ENCODE measurements at regions not wholly inside any gene's neighbourhood (a gene's known extent, or its start where the extent isn't known, plus 50 kb on each side); places are given as distances from the start of the nearest gene placed in this dataset.

- no peak for DNase-seq
Observed at GRCh38 chr1:186620566-186621350, 59.5 kb downstream of the PTGS2 start.

DNA sequence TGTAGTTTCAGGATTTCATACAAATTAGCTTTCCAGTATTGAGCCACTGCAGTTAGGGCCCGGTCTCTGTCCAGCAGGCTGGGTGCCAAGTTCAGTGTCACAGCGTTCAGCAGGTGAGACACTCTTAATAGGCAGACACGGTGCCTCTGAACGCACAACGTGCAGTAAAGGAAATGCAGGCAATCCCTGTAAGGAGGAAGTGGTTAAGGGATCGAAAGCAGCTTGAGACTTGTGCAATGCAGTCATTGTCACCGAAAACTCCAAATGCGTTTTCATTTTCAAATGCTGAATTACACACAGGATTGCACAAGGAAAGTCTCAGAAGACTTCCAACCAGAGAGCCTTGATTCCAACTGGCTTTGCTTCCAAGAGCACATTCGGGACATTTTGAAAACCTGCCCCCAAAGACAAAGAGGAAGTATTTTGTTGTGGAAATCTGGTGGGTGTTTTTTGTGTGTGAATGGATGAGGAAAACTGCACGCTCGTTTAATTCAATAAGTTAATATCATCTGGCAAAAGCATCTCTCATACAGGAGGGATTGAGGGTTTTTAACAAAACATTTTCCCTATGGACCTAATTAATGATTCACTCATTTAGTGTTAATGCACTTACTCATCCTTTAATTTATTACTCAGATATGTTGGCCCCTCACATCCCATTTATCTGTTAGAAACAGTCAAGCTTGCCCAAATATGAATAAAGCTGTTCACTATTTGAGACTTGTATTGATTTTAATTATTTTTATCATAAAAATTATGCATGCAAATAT, 61.6 kb downstream of the PTGS2 start:
- DNase-seq, result peak; percentile 15 to 30

- no peak for DNase-seq
Observed at GRCh38 chr1:186617926-186618325, 62.3 kb downstream of the PTGS2 start.

DNA sequence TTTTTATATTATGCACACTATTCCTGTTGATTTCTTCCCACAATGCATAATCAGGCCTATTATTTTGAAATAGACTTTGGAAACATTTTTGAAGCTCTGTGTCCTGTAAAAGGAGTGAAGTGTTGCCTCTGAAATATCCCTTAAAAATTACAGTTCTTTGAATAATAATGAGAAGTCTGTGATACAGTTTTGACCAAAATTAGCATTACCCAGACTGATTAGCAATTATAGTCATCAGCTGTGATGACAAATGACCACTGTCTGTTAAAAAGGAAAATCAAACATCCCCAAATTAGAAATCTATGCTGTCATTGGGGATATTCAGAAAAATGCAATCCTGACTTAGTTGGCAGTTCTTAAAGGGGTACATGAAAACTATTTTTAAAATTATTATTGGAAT, 63.7 kb downstream of the PTGS2 start:
- DNase-seq, result no peak

DNA sequence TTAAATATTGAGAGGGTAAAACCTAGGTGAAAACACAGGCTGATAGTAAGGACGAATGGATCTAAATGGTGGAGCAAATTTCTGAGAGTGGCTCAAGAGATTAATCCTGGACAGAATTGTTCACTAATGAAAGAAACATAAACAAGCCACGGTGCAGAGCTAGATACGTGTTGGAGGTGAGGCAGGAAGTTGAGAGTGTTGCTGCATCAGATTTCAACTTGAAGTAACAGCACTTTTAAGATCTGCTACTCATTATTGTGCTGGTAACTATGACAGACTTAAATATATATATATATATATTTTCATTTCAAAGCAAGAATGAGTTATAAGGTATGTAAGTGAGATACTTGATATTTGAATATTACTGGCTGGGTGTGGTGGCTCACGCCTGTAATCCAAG, 64.9 kb downstream of the PTGS2 start:
- DNase-seq, result no peak

DNA sequence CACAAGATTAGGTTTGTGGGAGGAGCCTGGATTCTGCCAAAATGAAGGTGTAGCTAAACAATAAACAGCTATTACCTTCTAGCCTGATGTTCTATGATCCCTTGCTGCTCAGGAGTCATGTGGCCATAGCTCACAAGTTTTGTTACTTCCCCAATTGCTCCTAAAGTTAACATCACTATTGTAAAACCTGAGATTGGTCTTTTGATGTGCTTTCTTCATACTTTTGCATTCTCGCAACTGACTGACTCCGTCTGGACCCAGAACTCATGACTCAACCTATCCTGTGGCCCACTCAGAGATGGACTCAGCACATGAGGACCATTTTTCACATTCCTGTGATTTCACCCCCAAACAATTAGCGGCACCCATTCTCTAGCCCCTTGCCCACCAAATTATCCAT, 69.1 kb downstream of the PTGS2 start:
- no peak for DNase-seq

- no peak for DNase-seq
Observed at GRCh38 chr1:186609183-186609582, 71.0 kb downstream of the PTGS2 start.

- peak in 1 of 2 donors; percentile 17 for DNase-seq
Observed at GRCh38 chr1:186605762-186606350, 74.4 kb downstream of the PTGS2 start.

GRCh38 chr1:186595969-186596368, 84.3 kb downstream of the PTGS2 start:
- no peak for DNase-seq

GRCh38 chr1:186578325-186579016, 101.8 kb downstream of the PTGS2 start:
- no peak for DNase-seq

GRCh38 chr1:186577633-186578032, 102.6 kb downstream of the PTGS2 start:
- DNase-seq, result no peak

DNA sequence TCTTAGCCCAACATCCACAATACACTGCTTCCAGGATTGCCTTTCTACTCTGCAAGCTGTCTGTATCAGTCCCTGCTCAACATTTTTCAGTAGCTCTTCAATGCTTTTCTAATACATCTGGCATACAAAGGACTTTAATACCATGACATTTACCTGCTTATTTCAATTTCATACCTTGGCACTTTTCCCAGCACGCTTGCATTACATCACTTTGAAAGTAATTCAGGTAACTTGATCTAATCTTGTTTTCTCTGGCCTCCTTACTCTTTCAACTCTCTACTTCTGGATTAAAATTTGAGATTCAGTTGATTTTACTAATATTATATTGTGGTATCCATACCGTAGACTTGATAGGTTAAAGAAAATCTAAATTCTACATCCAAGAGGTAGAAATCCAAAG, 103.0 kb downstream of the PTGS2 start:
- no peak for DNase-seq

- no peak for DNase-seq
Observed at GRCh38 chr1:186575348-186575747, 104.9 kb downstream of the PTGS2 start.

- DNase-seq, result no peak
Observed at GRCh38 chr1:186574926-186575325, 105.3 kb downstream of the PTGS2 start.

- no peak for DNase-seq
Observed at GRCh38 chr1:186572509-186572908, 107.7 kb downstream of the PTGS2 start.

- no peak for DNase-seq
Observed at GRCh38 chr1:186571771-186572170, 108.5 kb downstream of the PTGS2 start.

- no peak for DNase-seq
Observed at GRCh38 chr1:186569856-186570255, 108.9 kb upstream of the PDC start.

DNA sequence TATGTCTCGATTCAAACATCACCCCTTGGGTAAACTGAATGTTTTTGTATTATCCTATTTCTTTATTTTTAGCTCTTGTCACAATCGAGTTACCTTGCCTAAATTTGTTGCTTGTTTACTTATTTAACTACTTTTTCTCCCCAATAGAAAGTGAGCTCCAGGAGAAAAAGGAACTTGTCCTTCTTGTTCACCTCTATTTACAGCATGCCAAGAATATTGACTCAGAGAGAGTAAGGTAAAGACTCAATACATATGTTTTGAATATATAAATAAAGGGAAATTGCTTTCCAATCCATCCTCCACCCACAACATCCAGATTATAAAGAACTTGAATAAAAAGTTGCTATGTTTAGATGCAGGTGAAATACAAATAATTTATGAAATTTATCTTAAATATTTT, 107.3 kb upstream of the PDC start:
- no peak for DNase-seq

DNA sequence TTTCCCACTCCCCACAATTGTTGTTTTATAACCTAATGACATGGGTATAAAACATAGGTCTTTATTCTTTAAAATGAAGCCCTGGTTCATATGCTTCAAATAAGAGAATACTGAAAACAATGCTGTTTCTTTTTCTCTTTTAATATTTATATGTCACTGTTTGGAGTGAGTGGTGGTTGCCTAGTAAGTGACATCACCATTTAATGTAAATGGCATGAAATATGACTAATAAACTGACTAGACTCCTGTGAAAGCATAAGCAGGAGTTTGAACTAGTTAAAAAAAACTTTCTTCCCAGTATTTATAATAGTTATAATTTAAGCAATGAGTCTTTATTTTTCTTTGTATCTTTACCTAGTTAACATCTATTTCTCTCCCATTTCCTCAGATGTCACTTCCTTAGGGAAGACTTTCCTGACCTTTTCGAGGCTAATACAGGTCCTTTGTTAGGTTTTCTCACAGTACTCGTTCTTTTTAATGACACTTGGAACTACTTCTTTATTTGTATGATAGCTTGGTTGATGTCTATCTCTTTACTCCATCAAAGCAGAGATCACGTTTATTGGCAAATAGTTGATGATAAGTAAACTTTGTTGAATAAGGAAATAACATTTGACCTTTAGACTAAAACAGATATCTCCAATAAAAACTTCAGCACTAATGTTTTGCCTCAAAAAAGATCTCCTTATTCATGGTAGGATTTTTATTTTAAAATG, 105.4 kb upstream of the PDC start:
- DNase-seq, result no peak

DNA sequence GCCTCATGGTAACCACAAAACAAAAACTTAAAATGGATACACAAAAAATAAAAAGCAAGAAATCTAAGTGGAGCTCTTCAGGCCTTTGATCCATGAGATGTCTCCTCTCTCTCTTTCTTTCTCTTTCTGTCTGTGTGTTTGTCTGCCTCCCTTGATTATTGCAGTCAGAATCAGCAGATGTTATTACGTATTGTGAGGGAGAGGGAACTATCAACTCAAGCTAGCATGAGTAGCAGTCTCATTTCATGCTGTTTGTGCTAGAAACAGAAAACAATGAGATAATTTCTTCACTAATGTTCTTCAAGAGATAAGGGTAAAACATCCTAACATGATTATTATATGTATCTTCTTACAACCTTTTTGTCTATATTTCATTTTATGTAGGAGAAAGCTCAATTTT, 103.7 kb upstream of the PDC start:
- DNase-seq, result no peak

DNA sequence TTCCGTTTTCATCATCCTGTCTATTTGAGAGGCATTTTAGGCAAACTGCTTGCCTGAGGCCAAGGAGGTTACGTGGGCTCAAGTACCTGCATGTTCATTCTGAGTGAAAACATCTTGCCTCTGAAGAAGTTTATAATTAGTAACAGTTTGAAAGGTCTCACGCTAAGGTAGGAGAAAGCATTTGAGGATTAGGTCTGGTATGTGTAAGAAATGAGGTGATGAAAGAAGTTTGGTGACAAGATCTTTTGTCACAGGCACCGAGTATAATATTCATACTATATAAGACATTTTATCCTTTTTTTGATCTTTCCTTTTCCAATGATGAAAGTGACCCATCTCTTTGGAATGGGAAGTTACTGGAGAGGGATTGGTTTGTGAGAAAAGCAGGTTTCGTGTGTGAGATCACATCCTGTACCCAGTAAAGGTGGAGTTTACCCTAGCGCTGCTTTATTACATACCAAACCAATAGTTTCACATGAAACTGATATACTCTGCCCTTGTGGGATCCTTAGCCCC, 98.7 kb upstream of the PDC start:
- DNase-seq, result no peak

- DNase-seq, result no peak
Observed at GRCh38 chr1:186557147-186557777, 96.3 kb upstream of the PDC start.
